Head of caudate nucleus (tissue), 42 donors: ENCODE measurements at regions not wholly inside any gene's neighbourhood (a gene's known extent, or its start where the extent isn't known, plus 50 kb on each side); places are given as distances from the start of the nearest gene placed in this dataset.

Source experiments
- DNase-seq, 42 donors: peaks; one replicate each; pipeline versions ENCODE4 v3.0.0 to v3.0.0-alpha.2; 2020 to 2021; ENCODE audit warnings: mixed read lengths in 7 of 42
- intact Hi-C: fragments of 100-400 bp; cut with DNase I; formaldehyde crosslinking; loops from one replicate; pipeline ENCODE4 v1.15.0; 2022

GRCh38 chr6:92848901-92849300 lies 570.5 kb downstream of the EPHA7 start:
- intact Hi-C loops, result no loop called here
- DNase-seq, result no peak

- intact Hi-C loops, result no loop called here
- no peak for DNase-seq
These were observed 570.9 kb downstream of the EPHA7 start for GRCh38 chr6:92848459-92848858.

GRCh38 chr6:92847988-92848387 lies 571.4 kb downstream of the EPHA7 start:
- DNase-seq, result no peak
- intact Hi-C loops, result no loop called here

- DNase-seq, result no peak
- intact Hi-C loops, result no loop called here
These were observed 579.0 kb downstream of the EPHA7 start for GRCh38 chr6:92840246-92840930.

GRCh38 chr6:92828788-92829187 lies 590.6 kb downstream of the EPHA7 start:
- intact Hi-C loops, result no loop called here

GRCh38 chr6:92827104-92827503 lies 592.3 kb downstream of the EPHA7 start:
- intact Hi-C loops, result no loop called here
- DNase-seq, result no peak

More at GRCh38 chr6:92828788-92829187, 590.6 kb downstream of the EPHA7 start:
- DNase-seq, result no peak

GRCh38 chr6:92826633-92827032 lies 592.7 kb downstream of the EPHA7 start:
- intact Hi-C loops, result no loop called here
- DNase-seq, result no peak

GRCh38 chr6:92822222-92822621 lies 597.1 kb downstream of the EPHA7 start:
- no peak for DNase-seq
- intact Hi-C loops, result no loop called here

- DNase-seq, result no peak
- intact Hi-C loops, result no loop called here
These were observed 598.8 kb downstream of the EPHA7 start for GRCh38 chr6:92820601-92821000.

GRCh38 chr6:92810913-92811312 lies 608.4 kb downstream of the EPHA7 start:
- intact Hi-C loops, result no loop called here
- peak in 31 of 42 donors; percentile 4 to 56 (median 25) for DNase-seq

- DNase-seq, result no peak
- intact Hi-C loops, result no loop called here
These were observed 613.1 kb downstream of the EPHA7 start for GRCh38 chr6:92806254-92806653.

GRCh38 chr6:92791403-92791802 lies 628.0 kb downstream of the EPHA7 start:
- intact Hi-C loops, result no loop called here
- no peak for DNase-seq

- no peak for DNase-seq
- intact Hi-C loops, result no loop called here
These were observed 629.0 kb downstream of the EPHA7 start for GRCh38 chr6:92790381-92790780.

GRCh38 chr6:92784235-92784634 lies 635.1 kb downstream of the EPHA7 start:
- DNase-seq, result no peak
- intact Hi-C loops, result no loop called here

GRCh38 chr6:92779746-92780145 lies 639.6 kb downstream of the EPHA7 start:
- intact Hi-C loops, result no loop called here
- peak in 13 of 42 donors; percentile 1 to 46 (median 12) for DNase-seq

- peak in 1 of 42 donors; percentile 6 for DNase-seq
- intact Hi-C loops, result no loop called here
These were observed 642.1 kb downstream of the EPHA7 start for GRCh38 chr6:92777146-92777740.

GRCh38 chr6:92770540-92770939 lies 648.8 kb downstream of the EPHA7 start:
- no peak for DNase-seq
- intact Hi-C loops, result no loop called here

GRCh38 chr6:92767101-92767500 lies 652.3 kb downstream of the EPHA7 start:
- DNase-seq, result no peak
- intact Hi-C loops, result no loop called here

- no peak for DNase-seq
- intact Hi-C loops, result no loop called here
These were observed 655.7 kb downstream of the EPHA7 start for GRCh38 chr6:92763680-92764079.

- intact Hi-C loops, result no loop called here
- DNase-seq, result no peak
These were observed 656.1 kb downstream of the EPHA7 start for GRCh38 chr6:92763274-92763584.
